Panc1 (cell line): ENCODE measurements at regions not wholly inside any gene's neighbourhood (a gene's known extent, or its start where the extent isn't known, plus 50 kb on each side); places are given as distances from the start of the nearest gene placed in this dataset.

Experiments
- ATAC-seq: fragments of 200-7000 bp; cut with Tn5 transposase; 2 replicates; pipeline ENCODE4 v1.9.1; 2020; ENCODE audit warnings: mild to moderate bottlenecking, moderate library complexity
- BruUV-seq: library from RNA; stranded (reverse); fragments of 400-500 nt; replicated peaks from 2 replicates; lab custom pipeline; 2021; lab: Mats Ljungman, UMichigan
- CTCF ChIA-PET: fragments of 300-600 bp; sonication (Branson Sonifier 250); formaldehyde crosslinking; loops from one replicate; lab custom pipeline; 2022; ENCODE audit warnings: antibody characterized with exemption; lab: Charles Lee
- POLR2A ChIA-PET: fragments of 300-600 bp; sonication (Branson Sonifier 250); formaldehyde crosslinking; loops from one replicate; lab custom pipeline; 2022; ENCODE audit warnings: antibody characterized with exemption; lab: Charles Lee
- DNase-seq: peaks from one replicate; pipeline ENCODE4 v3.0.0-alpha.2; 2010; ENCODE audit warnings: low read depth, low spot score
- H3K27ac ChIP-seq: 2 replicates; pipeline ENCODE4 v1.5.1; 2011; ENCODE audit warnings: mild to moderate bottlenecking, low read length, inconsistent platforms
- H3K27me3 ChIP-seq: fragments of 200-500 bp; sonication (Bioruptor generic); 2 replicates; pipeline ENCODE4 v1.6.0; 2014; ENCODE audit warnings: low read length, inconsistent platforms; ENCODE audit not compliant: control insufficient read depth, insufficient read depth
- H3K36me3 ChIP-seq: fragments of 200-500 bp; sonication (Bioruptor generic); 2 replicates; pipeline ENCODE4 v1.5.1; 2014; ENCODE audit warnings: inconsistent platforms, mild to moderate bottlenecking, low read length, moderate library complexity; ENCODE audit not compliant: control insufficient read depth, insufficient read depth
- H3K4me1 ChIP-seq: 2 replicates; pipeline ENCODE4 v1.5.1; 2011; ENCODE audit warnings: inconsistent platforms, mild to moderate bottlenecking, low read length, moderate library complexity; ENCODE audit not compliant: control insufficient read depth, insufficient read depth
- H3K4me3 ChIP-seq, 2 experiments: 2 replicates each; pipeline ENCODE4 v1.5.1; 2011 to 2012; ENCODE audit warnings: low read depth in 2 of 2, low read length in 2 of 2, mild to moderate bottlenecking in 2 of 2, inconsistent platforms in 1 of 2, moderate library complexity in 1 of 2
- H3K9me3 ChIP-seq: fragments of 200-500 bp; sonication (Bioruptor generic); 2 replicates; pipeline ENCODE4 v1.5.1; 2014; ENCODE audit warnings: low read depth, mild to moderate bottlenecking, inconsistent platforms, low read length, moderate library complexity; ENCODE audit not compliant: control insufficient read depth, insufficient read depth
- CTCF ChIP-seq: fragments of 450-650 bp; IDR thresholded peaks from 2 replicates; pipeline ENCODE4 v1.5.1; 2017; ENCODE audit warnings: mild to moderate bottlenecking
- POLR2AphosphoS5 ChIP-seq: IDR thresholded peaks from 2 replicates; pipeline ENCODE4 v1.6.1; 2012; ENCODE audit warnings: mild to moderate bottlenecking, low read depth, low read length, moderate library complexity
- REST ChIP-seq, 2 experiments: IDR thresholded peaks; 2 replicates each; pipeline ENCODE4 v1.6.1; 2011 to 2012; ENCODE audit warnings: low read depth in 2 of 2, control low read depth in 1 of 2, low read length in 1 of 2, mild to moderate bottlenecking in 1 of 2, moderate library complexity in 1 of 2; ENCODE audit not compliant: insufficient read depth in 1 of 2
- SIN3A ChIP-seq: IDR thresholded peaks from 2 replicates; pipeline ENCODE4 v1.6.1; 2012; ENCODE audit warnings: low read depth, mild to moderate bottlenecking, low read length, moderate library complexity, borderline replicate concordance; ENCODE audit not compliant: insufficient read depth
- TCF7L2 ChIP-seq: IDR thresholded peaks from 2 replicates; pipeline ENCODE4 v1.6.1; 2011; ENCODE audit warnings: mild to moderate bottlenecking, low read depth, low read length, inconsistent platforms
- in situ Hi-C: cut with HindIII; loops from 2 replicates; pipeline ENCODE4 v1.10.0; 2016; ENCODE audit warnings: low sequenced_read_pairs, low pct_unique_long_range_greater_than_20kb
- intact Hi-C: fragments of 100-400 bp; cut with micrococcal nuclease; formaldehyde crosslinking; loops from one replicate; pipeline ENCODE4 v1.10.0; 2022; ENCODE audit not compliant: unreplicated experiment

- Histone ChIP-seq H3K27ac (no peak overlapping the region), H3K27me3 (peaks cover 5% of the 10 kb centered on the region), H3K9me3 (no peaks in the 10 kb centered on the region), H3K36me3 (no peaks in the 10 kb centered on the region), H3K4me1 (no peaks in the 10 kb centered on the region), H3K4me3 (no peak overlapping the region)
- no peak for TF ChIP-seq SIN3A
- no peak for TF ChIP-seq TCF7L2
- TF ChIP-seq POLR2AphosphoS5: no peak
- no peak for TF ChIP-seq CTCF
- no peak for TF ChIP-seq REST (IDR thresholded peaks at IDR 0.05; ENCODE audit: insufficient read depth in 1 of 2, low read depth in 2 of 2, low read length in 1 of 2)
- no TSS peak for BruUV-seq
- POLR2A ChIA-PET: no interaction called here
- in situ Hi-C loops: no loop called here
- CTCF ChIA-PET: no interaction called here
- DNase-seq (no peak), ATAC-seq (no peak)
- intact Hi-C loops: no loop called here
Observed at GRCh38 chr7:106964466-106964865, 80.0 kb upstream of the PRKAR2B start.

GRCh38 chr7:106965108-106965507, 79.4 kb upstream of the PRKAR2B start:
- H3K36me3 ChIP-seq: no peaks in the 10 kb centered on the region
- ChIA-PET POLR2A (no interaction called here), CTCF (no interaction called here)
- H3K27me3 ChIP-seq: peaks cover 5% of the 10 kb centered on the region
- no peak for ATAC-seq
- intact Hi-C loops: no loop called here
- no peak for TF ChIP-seq REST (IDR thresholded peaks at IDR 0.05; ENCODE audit: insufficient read depth in 1 of 2, low read depth in 2 of 2, low read length in 1 of 2)
- TF ChIP-seq SIN3A: no peak
- TF ChIP-seq POLR2AphosphoS5: no peak
- no peak for TF ChIP-seq TCF7L2
- no peak for TF ChIP-seq CTCF
- no peaks in the 10 kb centered on the region for H3K9me3 ChIP-seq
- no TSS peak for BruUV-seq
- no peak for DNase-seq
- H3K4me3 ChIP-seq: no peak overlapping the region
- in situ Hi-C loops: no loop called here
- H3K27ac ChIP-seq: no peak overlapping the region
- H3K4me1 ChIP-seq: no peaks in the 10 kb centered on the region
